Gastroesophageal sphincter (tissue), 3 donors: ENCODE measurements at regions not wholly inside any gene's neighbourhood (a gene's known extent, or its start where the extent isn't known, plus 50 kb on each side); places are given as distances from the start of the nearest gene placed in this dataset.

ENCODE experiments used
- EP300 ChIP-seq: sonication (generic); formaldehyde crosslinking; IDR thresholded peaks from one replicate; pipeline ENCODE4 v1.6.1; 2017; ENCODE audit warnings: antibody characterized with exemption, mild to moderate bottlenecking
- POLR2A ChIP-seq, 2 donors: fragments of 450-650 bp; IDR thresholded peaks; one replicate each; pipeline ENCODE4 v1.6.1; 2017; ENCODE audit warnings: antibody characterized with exemption in 2 of 2, mild to moderate bottlenecking in 2 of 2, moderate library complexity in 1 of 2
- POLR2AphosphoS5 ChIP-seq: sonication (generic); formaldehyde crosslinking; IDR thresholded peaks from one replicate; pipeline ENCODE4 v1.6.1; 2017; ENCODE audit warnings: antibody characterized with exemption
- TF ChIP-seq, protein P1 (sequence below), 4 experiments: fragments of 200-600 bp in 2 of 4; fragments of 450-650 bp in 2 of 4; sonication (generic) in 1 of 4; IDR thresholded peaks; one replicate each; pipeline ENCODE4 v1.5.1; 2017 to 2019; ENCODE audit warnings: antibody characterized with exemption in 4 of 4, mild to moderate bottlenecking in 2 of 4, moderate library complexity in 2 of 4

DNA sequence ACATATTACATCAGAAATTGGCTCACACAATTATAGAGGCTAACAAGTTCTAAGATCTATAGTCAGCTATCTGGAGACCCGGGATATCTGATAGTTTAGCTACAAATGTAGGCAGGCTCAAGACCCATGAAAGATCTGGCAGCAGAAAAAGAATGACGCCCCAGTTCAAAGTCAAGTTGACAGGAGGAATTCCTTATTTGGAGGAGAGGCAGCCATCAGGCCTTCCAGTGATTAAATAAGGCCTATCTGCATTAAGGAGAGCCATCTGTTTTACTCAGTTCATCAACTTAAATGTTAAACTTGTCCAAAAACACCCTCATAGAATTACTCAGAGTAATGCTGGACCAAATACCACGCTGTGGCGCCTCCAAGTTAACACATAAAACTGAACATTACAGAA lies 1402.6 kb downstream of the FAM181B start:
- TF ChIP-seq, protein P1, sequence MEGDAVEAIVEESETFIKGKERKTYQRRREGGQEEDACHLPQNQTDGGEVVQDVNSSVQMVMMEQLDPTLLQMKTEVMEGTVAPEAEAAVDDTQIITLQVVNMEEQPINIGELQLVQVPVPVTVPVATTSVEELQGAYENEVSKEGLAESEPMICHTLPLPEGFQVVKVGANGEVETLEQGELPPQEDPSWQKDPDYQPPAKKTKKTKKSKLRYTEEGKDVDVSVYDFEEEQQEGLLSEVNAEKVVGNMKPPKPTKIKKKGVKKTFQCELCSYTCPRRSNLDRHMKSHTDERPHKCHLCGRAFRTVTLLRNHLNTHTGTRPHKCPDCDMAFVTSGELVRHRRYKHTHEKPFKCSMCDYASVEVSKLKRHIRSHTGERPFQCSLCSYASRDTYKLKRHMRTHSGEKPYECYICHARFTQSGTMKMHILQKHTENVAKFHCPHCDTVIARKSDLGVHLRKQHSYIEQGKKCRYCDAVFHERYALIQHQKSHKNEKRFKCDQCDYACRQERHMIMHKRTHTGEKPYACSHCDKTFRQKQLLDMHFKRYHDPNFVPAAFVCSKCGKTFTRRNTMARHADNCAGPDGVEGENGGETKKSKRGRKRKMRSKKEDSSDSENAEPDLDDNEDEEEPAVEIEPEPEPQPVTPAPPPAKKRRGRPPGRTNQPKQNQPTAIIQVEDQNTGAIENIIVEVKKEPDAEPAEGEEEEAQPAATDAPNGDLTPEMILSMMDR (IDR thresholded peaks at IDR 0.05): no peak
- TF ChIP-seq EP300 (no peak), POLR2A (IDR thresholded peaks at IDR 0.05) (no peak), POLR2AphosphoS5 (no peak)
